ENCODE measurements at regions not wholly inside any gene's neighbourhood (a gene's known extent, or its start where the extent isn't known, plus 50 kb on each side); places are given as distances from the start of the nearest gene placed in this dataset.

- H2BK12ac ChIP-seq (ENCODE audit: insufficient read length, low read depth, low read length): no peak overlapping the region
- no peak overlapping the region for H3T11ph ChIP-seq (ENCODE audit: low read length)
- H4K8ac ChIP-seq (replicated peaks; ENCODE audit: insufficient read length, low read depth, low read length): no peak overlapping the region
- Mint-ChIP-seq H3K4me3 (no peak overlapping the region), H3K36me3 (ENCODE audit: insufficient read depth in 1 of 3, low read depth in 3 of 3) (no peaks in the 10 kb centered on the region; a peak in 1 of 7 replicates), H3K4me1 (peaks cover 4 to 6% of the 10 kb centered on the region in 2 experiments), H3K9me3 (peaks cover 0 to 2% of the 10 kb centered on the region in 2 experiments; a peak in 1 of 5 replicates), H3K27me3 (ENCODE audit: low read depth) (no peaks in the 10 kb centered on the region; the same call in 1 of the 2 replicates), H3K27ac (no peak overlapping the region)
- no peak overlapping the region for H3K27ac ChIP-seq (ENCODE audit: insufficient read length, low read depth, low read length)
- no CpG with 5 or more reads among the region's 9 CpGs for WGBS (ENCODE audit: extremely low coverage, insufficient read length, low lambda C conversion rate)
- no peak overlapping the region for H3K4me2 ChIP-seq (ENCODE audit: insufficient read depth, insufficient read length, low read length)
- no peak overlapping the region for H3K9ac ChIP-seq (ENCODE audit: extremely low read depth, insufficient read length, low read length)
- H3K18ac ChIP-seq (ENCODE audit: insufficient read length, low read depth, low read length): no peak overlapping the region
- DNase-seq: no peak
- no peak overlapping the region for H2BK20ac ChIP-seq (ENCODE audit: low read depth, low read length, poor library complexity, severe bottlenecking)
- no peaks in the 10 kb centered on the region for H3K27me3 ChIP-seq (ENCODE audit: insufficient read depth, low read length)
- H3K23ac ChIP-seq (ENCODE audit: insufficient read length, low read depth, low read length): no peak overlapping the region
- no peaks in the 10 kb centered on the region for H3K79me1 ChIP-seq (ENCODE audit: insufficient read depth, low read depth, low read length, poor library complexity, severe bottlenecking)
- H3K14ac ChIP-seq (ENCODE audit: insufficient read depth, low read length): no peak overlapping the region
- no peaks in the 10 kb centered on the region for H3K9me3 ChIP-seq (ENCODE audit: control insufficient read depth, low read depth, low read length)
- H2BK120ac ChIP-seq (ENCODE audit: low read depth, low read length, poor library complexity, severe bottlenecking): no peak overlapping the region
- H4K91ac ChIP-seq (ENCODE audit: insufficient read length, low read depth, low read length): no peak overlapping the region
- H4K5ac ChIP-seq (ENCODE audit: insufficient read length, low read depth, low read length): no peak overlapping the region
- H2AK5ac ChIP-seq (ENCODE audit: insufficient read length, low read length): no peak overlapping the region
- no peaks in the 10 kb centered on the region for H3K23me2 ChIP-seq (ENCODE audit: insufficient read length, low read depth, low read length, poor library complexity, severe bottlenecking)
- no peak overlapping the region for H2BK5ac ChIP-seq (ENCODE audit: insufficient read length, low read length)
- no peaks in the 10 kb centered on the region for H4K20me1 ChIP-seq (ENCODE audit: control insufficient read depth, insufficient read depth, insufficient read length)
- no peak overlapping the region for H3K56ac ChIP-seq (ENCODE audit: insufficient read length, low read depth, low read length)
- no peak overlapping the region for H2BK15ac ChIP-seq (ENCODE audit: low read depth, low read length)
- H3K4me1 ChIP-seq (ENCODE audit: insufficient read depth, low read length): no peaks in the 10 kb centered on the region
- no peak for TF ChIP-seq CTCF (conservative IDR thresholded peaks at IDR 0.05)
- no peak overlapping the region for H3K4ac ChIP-seq (ENCODE audit: low read depth, low read length)
- no peak overlapping the region for H2AFZ ChIP-seq (ENCODE audit: low read length)
- no peaks in the 10 kb centered on the region for H3K79me2 ChIP-seq (ENCODE audit: insufficient read depth, low read length)
Measured at GRCh38 chr14:95023115-95023514, 134.2 kb downstream of the DICER1 start.

All from H9 (cell line).